GM19467 (cell line): ENCODE measurements at regions not wholly inside any gene's neighbourhood (a gene's known extent, or its start where the extent isn't known, plus 50 kb on each side); places are given as distances from the start of the nearest gene placed in this dataset.
"Not testable (repeated sequence)": the region's sequence is repeated elsewhere in the genome, so short reads cannot be mapped to it uniquely, and the experiment has no call there.

Source experiments
- ATAC-seq: cut with Tn5 transposase; IDR thresholded peaks from one replicate; pipeline ENCODE4 v1.9.1; 2021; ENCODE audit warnings: mild to moderate bottlenecking, moderate library complexity; ENCODE audit not compliant: unreplicated experiment

DNA sequence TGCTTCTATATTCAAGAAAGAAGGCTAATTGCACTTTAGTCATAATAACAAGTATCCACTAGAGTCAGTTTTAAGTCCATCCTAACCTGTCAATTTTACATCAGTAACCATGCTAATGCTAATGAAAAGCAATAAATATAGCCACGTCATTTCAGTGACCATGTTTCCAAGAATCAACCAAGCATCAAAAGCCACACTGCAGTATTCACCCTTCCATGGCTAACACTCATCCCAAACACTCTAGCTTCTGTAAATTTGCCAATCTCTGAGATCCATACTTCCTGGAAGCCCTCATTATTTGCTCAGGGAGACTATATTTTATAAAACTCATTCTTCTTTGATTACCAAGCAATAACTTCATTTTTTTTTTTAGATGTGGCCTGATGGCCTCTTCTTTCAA lies 712.0 kb downstream of the CETN3 start:
- no peak for ATAC-seq

GRCh38 chr5:89695371-89695770 lies 714.2 kb downstream of the CETN3 start:
- no peak for ATAC-seq

GRCh38 chr5:89694026-89694550 lies 715.5 kb downstream of the CETN3 start:
- ATAC-seq: no peak

DNA sequence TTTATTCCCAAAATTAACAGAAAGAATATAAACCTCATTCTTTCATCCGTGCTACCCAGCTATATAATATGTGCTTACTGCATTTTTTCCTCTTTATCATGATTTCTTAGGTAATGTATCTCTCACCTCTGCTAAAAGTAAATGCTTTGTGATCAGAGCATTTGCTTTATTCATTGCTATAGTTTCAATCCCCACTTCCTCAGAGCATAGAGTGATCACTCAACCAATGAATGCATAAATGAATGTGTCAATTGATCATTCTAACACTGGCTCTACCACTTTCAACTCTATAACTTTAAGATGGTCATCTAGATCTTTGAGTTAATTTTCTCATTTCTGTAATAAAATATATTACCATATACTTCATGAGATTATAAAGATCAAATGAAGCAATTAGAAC lies 719.2 kb downstream of the CETN3 start:
- ATAC-seq: no peak

GRCh38 chr5:89686081-89686765 lies 723.3 kb downstream of the CETN3 start:
- ATAC-seq: no peak

GRCh38 chr5:89676634-89677033 lies 732.9 kb downstream of the CETN3 start:
- ATAC-seq: no peak

- ATAC-seq: no peak
Observed at GRCh38 chr5:89673019-89673418, 736.5 kb downstream of the CETN3 start.

DNA sequence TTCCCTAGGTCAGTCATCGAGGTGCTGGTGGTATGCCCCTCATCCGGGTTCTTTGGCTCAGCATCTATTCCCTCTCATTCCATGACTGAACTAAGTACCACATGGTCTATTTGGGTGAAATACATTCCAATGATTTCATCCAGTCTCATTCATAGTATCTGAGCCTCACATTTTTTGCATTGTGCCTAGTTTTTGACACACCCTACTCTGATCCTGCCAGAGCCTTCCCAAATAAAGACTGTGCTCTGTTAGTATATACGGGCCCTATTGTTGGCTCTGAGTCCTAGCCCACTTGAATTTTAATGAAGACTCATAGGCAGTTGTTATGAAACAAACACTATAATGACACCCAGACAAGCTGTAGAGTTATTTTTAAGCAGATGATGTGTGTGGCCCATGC lies 740.7 kb downstream of the CETN3 start:
- no peak for ATAC-seq

DNA sequence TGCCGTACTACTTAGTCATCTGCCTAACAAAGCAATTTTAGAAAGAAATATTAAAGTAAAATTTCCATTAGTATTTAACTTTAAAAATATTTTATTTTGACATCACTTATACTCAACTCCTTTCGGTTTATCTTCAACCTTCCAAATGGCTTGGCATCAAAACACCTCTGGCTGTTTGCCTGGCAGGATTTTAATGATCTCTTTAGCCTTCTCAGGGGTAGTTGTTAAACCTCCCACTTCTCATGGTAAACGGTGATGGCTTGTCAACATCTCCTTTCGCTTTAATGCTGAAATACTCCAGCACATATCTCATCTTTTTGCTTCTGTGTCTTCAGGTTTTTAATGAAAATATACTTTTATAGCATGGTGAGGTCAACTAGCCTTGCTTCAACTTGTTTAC lies 747.1 kb downstream of the CETN3 start:
- no peak for ATAC-seq

- ATAC-seq: no peak
Observed at GRCh38 chr5:89638871-89639270, 755.9 kb upstream of the MEF2C start.

- ATAC-seq: not testable (repeated sequence)
Observed at GRCh38 chr5:89634176-89634575, 751.2 kb upstream of the MEF2C start.

DNA sequence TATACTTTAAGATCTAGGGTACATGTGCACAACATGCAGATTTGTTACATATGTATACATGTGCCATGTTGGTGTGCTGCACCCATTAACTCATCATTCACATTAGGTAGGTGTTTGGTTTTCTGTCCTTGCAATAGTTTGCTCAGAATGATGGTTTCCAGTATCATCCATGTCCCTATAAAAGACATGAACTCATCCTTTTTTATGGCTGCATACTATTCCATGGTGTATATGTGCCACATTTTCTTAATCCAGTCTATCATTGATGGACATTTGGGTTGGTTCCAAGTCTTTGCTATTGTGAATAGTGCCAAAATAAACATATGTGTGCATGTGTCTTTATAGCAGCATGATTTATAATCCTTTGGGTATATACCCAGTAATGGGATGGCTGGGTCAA lies 747.1 kb upstream of the MEF2C start:
- ATAC-seq: not testable (repeated sequence)

DNA sequence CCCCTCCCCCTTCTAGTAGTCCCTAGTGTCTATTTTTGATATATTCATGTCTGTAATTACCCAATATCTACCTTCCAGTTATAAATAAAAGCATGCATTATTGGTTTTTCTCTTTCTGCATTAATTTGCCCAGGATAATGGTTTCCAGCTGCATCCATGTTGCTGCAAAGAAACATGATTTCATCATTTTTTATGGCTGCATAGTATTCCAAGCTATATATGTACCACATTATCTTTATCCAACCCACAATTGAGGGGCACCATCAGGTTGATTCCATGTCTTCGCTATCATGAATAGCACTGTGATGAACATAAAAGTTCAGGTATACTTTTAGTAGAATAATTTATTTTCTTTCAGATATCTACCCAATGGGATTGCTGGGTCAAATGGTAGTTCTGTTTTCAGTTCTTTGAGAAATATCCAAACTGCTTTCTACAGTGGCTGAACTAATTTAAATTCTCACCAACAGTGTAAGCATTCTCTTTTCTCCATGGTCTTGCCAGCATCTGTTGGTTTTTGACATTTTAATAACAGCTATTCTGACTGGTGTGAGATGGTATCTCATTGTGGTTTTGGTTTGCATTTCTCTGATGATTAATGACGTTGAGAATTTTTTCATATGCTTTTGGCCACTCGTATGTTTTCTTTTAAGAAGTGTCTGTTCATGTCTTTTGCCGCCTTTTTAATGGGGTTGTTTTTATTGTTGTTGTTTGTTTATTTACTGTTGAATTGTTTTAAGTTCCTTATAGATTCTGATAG lies 746.1 kb upstream of the MEF2C start:
- ATAC-seq: no peak

DNA sequence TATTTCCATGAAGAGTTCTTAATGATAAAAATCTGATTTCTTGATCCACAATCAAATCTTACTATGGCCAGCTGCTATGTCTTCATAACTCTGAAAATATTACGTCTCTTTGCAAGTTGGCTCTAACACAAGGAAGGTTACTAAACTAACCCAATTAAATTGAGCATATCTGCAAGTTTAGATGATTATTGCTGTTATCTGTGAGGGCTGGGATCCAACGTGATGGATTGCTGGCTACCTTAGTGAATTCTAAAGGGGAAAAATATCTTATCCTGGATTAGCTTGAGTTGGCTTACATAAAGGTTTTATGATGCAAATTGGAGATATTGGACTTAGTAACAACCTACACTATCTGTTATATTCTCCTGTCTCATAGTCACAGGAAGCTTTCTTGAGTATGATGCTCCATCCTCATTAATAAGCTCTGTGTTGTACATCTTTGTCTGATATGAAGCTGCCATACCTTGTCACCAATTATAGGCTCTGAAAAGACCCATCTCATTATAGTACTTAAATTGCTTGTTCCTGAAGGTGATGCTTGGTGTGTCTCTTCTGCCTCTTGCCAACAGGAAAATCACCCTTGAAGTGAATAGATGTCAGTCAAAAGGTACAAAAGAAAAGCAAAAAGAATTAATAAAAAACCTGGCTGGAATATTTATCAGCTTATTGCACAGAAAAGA lies 733.0 kb upstream of the MEF2C start:
- no peak for ATAC-seq

DNA sequence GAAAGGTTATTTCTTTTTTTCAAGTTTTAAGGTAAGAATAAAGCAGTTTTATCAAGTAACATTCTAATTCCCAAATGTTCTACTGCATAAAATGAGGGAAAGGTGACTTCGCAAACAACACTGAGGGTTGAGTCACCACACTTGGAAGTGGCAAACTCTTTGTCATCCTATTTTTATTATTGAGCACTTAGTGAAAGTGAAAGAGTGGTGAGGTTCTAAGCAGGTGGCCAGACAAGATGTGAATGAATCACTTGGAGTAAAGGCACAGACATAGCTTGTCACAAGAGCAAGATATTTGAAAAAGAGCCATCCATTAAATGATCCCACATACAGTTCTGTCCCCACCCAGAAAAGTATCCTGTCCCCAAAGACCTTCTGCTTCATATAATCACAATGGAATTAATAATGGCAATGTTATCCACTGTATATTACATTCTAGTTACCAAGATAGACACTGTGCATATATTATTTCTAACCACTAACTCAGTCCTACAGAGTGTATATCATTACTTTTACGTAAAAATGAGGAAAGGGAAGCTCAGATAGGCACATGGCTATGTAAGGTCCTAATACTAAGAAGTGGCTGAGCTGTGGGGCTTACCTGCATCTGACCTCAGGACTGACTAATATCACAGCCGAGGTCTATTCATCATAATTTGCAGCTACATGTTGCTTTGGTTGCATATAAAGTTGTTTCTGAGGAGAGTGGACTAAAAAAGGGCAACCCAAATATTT lies 730.4 kb upstream of the MEF2C start:
- peak; percentile 90 for ATAC-seq

- no peak for ATAC-seq
Observed at GRCh38 chr5:89606939-89607534, 724.1 kb upstream of the MEF2C start.

GRCh38 chr5:89604342-89604741 lies 721.4 kb upstream of the MEF2C start:
- ATAC-seq: no peak

DNA sequence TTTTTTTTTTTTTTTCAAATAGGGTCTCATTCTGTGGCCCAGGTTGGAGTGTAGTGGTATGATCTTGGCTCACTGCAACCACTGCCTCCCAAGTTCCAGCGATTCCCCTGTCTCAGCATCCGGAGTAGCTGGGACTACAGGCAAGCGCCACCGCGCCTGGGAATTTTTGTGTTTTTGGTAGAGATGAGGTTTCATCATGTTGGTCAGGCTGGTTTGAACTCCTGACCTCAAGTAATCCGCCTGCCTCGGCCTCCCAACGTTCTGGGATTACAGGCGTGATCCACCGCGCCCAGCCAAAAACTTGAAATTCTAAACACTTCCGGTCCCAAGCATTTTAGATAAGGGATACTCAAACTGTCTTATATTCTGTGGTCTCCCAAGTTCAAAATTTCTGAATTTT lies 718.9 kb upstream of the MEF2C start:
- no peak for ATAC-seq

DNA sequence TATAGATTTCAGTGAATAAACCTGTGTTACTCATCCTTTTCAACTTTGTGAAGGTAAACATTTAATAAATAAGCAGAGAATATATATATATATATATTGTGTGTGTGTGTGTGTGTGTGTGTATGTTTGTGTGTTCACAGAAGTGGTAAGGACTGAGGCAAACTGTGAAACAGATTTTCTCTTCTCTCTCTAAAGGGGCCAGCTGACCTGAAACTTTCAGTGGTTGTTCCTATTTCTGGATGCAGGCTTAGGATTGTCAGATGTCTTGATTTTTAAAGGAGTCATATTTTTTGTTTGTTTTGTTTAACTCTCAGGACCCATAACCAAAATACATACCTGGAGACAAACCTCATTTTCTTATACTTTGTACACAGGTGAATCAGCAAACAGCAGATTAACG lies 714.9 kb upstream of the MEF2C start:
- no peak for ATAC-seq

DNA sequence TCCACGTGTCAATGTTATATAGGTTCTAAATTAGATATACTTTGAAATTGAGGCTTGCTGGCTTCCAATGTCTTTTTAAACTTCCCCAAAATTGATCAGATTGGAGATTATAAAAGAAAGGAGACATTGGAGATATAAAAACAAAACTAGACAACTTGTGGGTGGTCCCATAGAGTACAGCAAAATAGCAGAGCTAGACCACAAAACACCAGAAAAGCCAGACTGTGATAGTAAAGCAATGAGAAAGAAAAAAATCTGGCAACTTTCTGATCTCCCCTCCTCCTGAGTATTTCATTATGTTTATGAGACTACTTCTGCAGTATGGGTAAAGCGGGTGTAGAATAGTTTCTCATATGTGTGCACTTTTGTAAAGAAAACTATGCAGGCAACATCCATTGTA lies 713.8 kb upstream of the MEF2C start:
- no peak for ATAC-seq

DNA sequence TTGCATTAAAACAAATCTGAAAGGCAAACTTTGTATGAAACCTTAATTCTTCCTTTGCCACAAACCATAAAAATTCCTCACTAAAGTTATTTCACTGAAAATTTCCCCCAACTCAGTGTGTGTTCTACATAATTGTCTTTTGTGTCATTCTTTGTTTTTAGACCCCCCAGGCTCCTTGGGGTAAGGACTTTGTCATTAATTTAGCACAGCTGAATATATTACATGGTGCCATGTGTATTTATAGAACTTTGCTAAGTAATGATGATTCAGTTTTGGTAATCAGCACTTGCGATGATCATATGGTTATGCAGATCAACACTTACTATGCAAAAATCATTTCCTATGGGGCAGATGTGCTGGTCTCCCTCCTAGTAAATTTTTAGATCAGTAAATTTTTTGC lies 712.1 kb upstream of the MEF2C start:
- ATAC-seq: no peak
